SU-DHL-6 (cell line): ENCODE measurements at regions not wholly inside any gene's neighbourhood (a gene's known extent, or its start where the extent isn't known, plus 50 kb on each side); places are given as distances from the start of the nearest gene placed in this dataset.

ENCODE experiments used
- H2AFZ ChIP-seq: fragments of 200-600 bp; sonication (generic); 2 replicates; pipeline ENCODE4 v1.6.1; 2014; ENCODE audit warnings: low read depth, mild to moderate bottlenecking, moderate library complexity, mixed read lengths, antibody characterized with exemption, low read length; ENCODE audit not compliant: severe bottlenecking
- H3F3A ChIP-seq: fragments of 200-600 bp; shearing (Covaris generic); 2 replicates; pipeline ENCODE4 v1.6.0; 2016; ENCODE audit warnings: antibody characterized with exemption, mild to moderate bottlenecking; ENCODE audit not compliant: insufficient read depth
- H3K27ac ChIP-seq: fragments of 200-600 bp; sonication (generic); 2 replicates; pipeline ENCODE4 v1.5.1; 2016; ENCODE audit warnings: low read depth, mild to moderate bottlenecking, low read length, moderate library complexity, mixed read lengths
- H3K27me3 ChIP-seq: fragments of 200-600 bp; sonication (generic), shearing (Covaris generic); 2 replicates; pipeline ENCODE4 v1.6.0; 2014; ENCODE audit warnings: mild to moderate bottlenecking, low read length
- H3K36me3 ChIP-seq: fragments of 200-600 bp; sonication (generic); 2 replicates; pipeline ENCODE4 v1.6.1; 2014; ENCODE audit warnings: mild to moderate bottlenecking, low read length, mixed read lengths
- H3K4me2 ChIP-seq: fragments of 300-600, 200-600 bp; shearing (Covaris generic), sonication (generic); 2 replicates; pipeline ENCODE4 v1.6.0; 2014; ENCODE audit warnings: low read length, low read depth, mild to moderate bottlenecking; ENCODE audit not compliant: poor library complexity, severe bottlenecking
- H3K4me3 ChIP-seq: fragments of 200-600 bp; sonication (generic); 2 replicates; pipeline ENCODE4 v1.5.1; 2014; ENCODE audit warnings: antibody characterized with exemption, low read length, mild to moderate bottlenecking, mixed read lengths; ENCODE audit not compliant: insufficient read depth, poor library complexity, severe bottlenecking
- H3K79me2 ChIP-seq: fragments of 200-600 bp; sonication (generic); 2 replicates; pipeline ENCODE4 v1.6.1; 2014; ENCODE audit warnings: mild to moderate bottlenecking, low read length, moderate library complexity; ENCODE audit not compliant: insufficient read depth
- H3K9ac ChIP-seq: fragments of 200-600 bp; sonication (generic); 2 replicates; pipeline ENCODE4 v1.7.0; 2014; ENCODE audit warnings: mild to moderate bottlenecking, low read length
- H3K9me2 ChIP-seq: fragments of 200-600 bp; sonication (generic); replicated peaks from 2 replicates; pipeline ENCODE4 v1.6.1; 2014; ENCODE audit warnings: low read length; ENCODE audit not compliant: insufficient read depth
- H3K9me3 ChIP-seq: fragments of 200-600 bp; sonication (generic); 2 replicates; pipeline ENCODE4 v1.6.1; 2014; ENCODE audit warnings: low read length, mixed read lengths; ENCODE audit not compliant: insufficient read depth
- H4K20me1 ChIP-seq: fragments of 200-600 bp; sonication (generic); 2 replicates; pipeline ENCODE4 v1.6.1; 2014; ENCODE audit warnings: low read depth, mild to moderate bottlenecking, antibody characterized with exemption, low read length, moderate library complexity, mixed read lengths
- EZH2phosphoT487 ChIP-seq: fragments of 200-600 bp; sonication (generic), shearing (Covaris generic); conservative IDR thresholded peaks from 2 replicates; pipeline ENCODE4 v1.6.1; 2018; ENCODE audit warnings: mild to moderate bottlenecking, antibody characterized with exemption, low read length, moderate library complexity, mixed read lengths
- TF ChIP-seq, protein P1 (sequence below): fragments of 200-600 bp; sonication (generic); IDR thresholded peaks from one replicate; pipeline ENCODE4 v1.5.1; 2017; ENCODE audit warnings: antibody characterized with exemption, mild to moderate bottlenecking, low read length, moderate library complexity; ENCODE audit not compliant: insufficient read depth, poor library complexity, severe bottlenecking

DNA sequence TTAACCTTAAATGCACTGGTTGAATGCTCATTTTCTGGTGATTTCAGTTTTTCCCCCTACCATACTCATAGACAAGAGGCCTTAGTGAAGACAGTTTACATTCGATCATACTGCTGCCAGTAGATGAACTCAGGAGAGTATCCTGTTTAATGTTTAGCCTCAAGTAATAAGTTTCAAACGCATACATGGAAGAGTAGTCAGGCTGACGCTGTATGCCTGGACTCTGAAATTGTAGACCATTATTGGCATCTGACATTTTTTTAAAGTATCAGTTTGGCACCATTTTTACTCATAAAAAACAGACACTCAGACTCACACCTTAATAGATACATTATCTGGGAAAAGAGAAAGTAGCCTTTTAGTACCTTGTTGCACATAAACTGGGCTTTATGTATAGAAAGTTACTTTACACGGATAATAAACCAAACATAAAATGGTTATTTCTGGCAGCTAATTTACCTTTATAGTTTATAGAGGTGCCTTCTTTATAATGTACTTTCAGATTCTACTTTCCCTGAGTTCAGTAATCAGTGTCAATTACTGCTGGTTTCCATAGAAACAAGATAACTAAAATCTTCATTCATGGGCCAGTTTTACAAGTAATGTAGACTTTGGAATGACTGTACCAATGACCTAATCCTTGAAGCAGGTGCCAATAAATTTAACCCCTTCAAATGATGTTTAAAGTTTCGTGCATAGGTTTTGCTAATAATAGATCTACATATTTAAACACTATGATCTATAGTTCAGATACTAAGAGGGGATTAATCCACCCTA lies 183.8 kb upstream of the ITGA1 start:
- H3K9ac ChIP-seq: no peak overlapping the region
- H3K36me3 ChIP-seq: no peaks in the 10 kb centered on the region
- no peaks in the 10 kb centered on the region for H4K20me1 ChIP-seq
- H3K9me2 ChIP-seq: no peaks in the 10 kb centered on the region
- no peaks in the 10 kb centered on the region for H3F3A ChIP-seq
- no peaks in the 10 kb centered on the region for H3K9me3 ChIP-seq
- no peak for TF ChIP-seq EZH2phosphoT487
- TF ChIP-seq, protein P1, sequence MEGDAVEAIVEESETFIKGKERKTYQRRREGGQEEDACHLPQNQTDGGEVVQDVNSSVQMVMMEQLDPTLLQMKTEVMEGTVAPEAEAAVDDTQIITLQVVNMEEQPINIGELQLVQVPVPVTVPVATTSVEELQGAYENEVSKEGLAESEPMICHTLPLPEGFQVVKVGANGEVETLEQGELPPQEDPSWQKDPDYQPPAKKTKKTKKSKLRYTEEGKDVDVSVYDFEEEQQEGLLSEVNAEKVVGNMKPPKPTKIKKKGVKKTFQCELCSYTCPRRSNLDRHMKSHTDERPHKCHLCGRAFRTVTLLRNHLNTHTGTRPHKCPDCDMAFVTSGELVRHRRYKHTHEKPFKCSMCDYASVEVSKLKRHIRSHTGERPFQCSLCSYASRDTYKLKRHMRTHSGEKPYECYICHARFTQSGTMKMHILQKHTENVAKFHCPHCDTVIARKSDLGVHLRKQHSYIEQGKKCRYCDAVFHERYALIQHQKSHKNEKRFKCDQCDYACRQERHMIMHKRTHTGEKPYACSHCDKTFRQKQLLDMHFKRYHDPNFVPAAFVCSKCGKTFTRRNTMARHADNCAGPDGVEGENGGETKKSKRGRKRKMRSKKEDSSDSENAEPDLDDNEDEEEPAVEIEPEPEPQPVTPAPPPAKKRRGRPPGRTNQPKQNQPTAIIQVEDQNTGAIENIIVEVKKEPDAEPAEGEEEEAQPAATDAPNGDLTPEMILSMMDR: no peak
- H3K27me3 ChIP-seq: no peaks in the 10 kb centered on the region
- H3K79me2 ChIP-seq: no peaks in the 10 kb centered on the region
- no peak overlapping the region for H3K4me3 ChIP-seq
- H2AFZ ChIP-seq: no peak overlapping the region
- no peak overlapping the region for H3K27ac ChIP-seq
- no peak overlapping the region for H3K4me2 ChIP-seq

DNA sequence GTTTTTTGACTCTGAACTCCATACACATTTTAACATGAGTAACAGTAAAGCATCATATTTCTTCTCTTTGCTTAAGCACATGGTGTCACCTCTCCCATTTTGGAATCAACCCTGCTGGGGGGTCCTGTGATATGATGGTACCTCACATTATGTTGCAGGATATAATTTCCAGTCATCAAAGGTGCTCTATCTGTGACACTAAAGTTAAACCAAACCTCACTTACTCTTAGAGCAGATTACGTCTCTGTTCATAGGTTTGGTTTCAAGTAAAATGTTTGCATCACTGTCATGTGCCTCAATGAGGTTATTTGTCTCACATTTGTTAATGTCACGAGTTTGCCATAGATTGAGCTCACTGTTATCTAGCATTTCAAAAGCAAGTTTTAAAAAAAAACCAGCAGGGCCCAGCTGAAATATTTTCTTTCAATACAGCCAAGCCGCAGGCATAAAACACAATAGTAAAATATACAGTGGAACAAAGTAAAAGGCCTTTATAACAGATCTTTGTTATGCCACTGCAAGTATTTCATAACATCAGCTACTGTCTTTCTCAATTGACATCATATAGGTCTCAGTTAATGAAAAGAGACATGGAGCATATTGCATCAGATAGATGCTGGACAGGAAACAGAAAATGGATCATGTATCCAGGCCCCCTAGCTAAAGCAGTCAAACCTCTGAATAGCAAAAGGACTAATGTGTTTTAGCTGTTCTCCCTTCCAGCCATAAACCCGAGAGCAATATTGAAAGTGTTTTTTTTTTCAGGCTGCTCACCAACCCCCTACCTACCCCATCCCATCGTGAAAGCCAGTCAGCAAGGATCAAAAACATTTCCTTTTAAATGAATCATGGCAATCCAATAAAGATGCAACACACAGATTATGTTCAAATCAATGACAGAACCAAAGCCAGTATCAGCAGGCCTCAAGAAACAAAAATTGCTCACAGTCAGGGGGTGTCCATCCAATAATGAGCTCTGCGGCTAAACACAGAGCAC lies 182.1 kb upstream of the ITGA1 start:
- H3K36me3 ChIP-seq: no peaks in the 10 kb centered on the region
- H3K27me3 ChIP-seq: no peaks in the 10 kb centered on the region
- H3F3A ChIP-seq: no peaks in the 10 kb centered on the region
- H3K9ac ChIP-seq: no peak overlapping the region
- H3K79me2 ChIP-seq: no peaks in the 10 kb centered on the region
- H3K9me2 ChIP-seq: no peaks in the 10 kb centered on the region
- no peak overlapping the region for H3K4me2 ChIP-seq
- H4K20me1 ChIP-seq: no peaks in the 10 kb centered on the region
- no peak overlapping the region for H3K4me3 ChIP-seq
- H3K9me3 ChIP-seq: no peaks in the 10 kb centered on the region
- H2AFZ ChIP-seq: no peak overlapping the region
- no peak overlapping the region for H3K27ac ChIP-seq
- no peak for TF ChIP-seq EZH2phosphoT487
- TF ChIP-seq, protein P1: no peak

DNA sequence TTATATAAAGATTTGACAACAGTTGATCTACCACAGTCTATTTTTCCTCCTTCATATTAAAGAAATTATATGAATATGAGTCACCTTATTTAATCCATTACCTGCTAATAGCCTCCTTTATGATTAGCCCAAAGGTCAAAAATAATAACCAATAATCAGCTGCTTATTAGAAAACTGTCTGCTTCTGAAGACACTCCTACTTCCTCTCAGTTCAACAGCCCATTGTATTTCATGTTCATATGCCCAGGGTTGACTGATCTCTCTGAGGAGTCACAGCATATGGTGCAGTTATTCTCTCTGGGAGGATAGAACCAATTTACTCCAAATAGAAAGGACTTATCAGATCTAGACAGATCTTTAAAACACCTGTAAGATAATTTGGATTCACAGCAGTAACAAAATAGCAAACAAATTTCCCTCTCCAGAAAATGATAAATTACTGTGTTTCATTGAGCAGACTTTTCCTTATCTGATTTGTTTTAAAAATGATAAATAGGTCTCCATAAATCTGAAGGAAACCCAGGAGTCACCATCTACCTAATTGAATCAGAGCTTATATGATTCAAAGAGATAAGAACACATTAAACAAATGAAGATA lies 180.4 kb upstream of the ITGA1 start:
- Histone ChIP-seq H3K4me3 (no peak overlapping the region), H3K9me2 (no peaks in the 10 kb centered on the region), H2AFZ (no peak overlapping the region), H3K9me3 (no peaks in the 10 kb centered on the region), H3K27ac (no peak overlapping the region), H4K20me1 (no peaks in the 10 kb centered on the region), H3K79me2 (no peaks in the 10 kb centered on the region), H3K4me2 (no peak overlapping the region), H3K27me3 (no peaks in the 10 kb centered on the region), H3K9ac (no peak overlapping the region), H3F3A (no peaks in the 10 kb centered on the region), H3K36me3 (no peaks in the 10 kb centered on the region)
- TF ChIP-seq EZH2phosphoT487: no peak
- TF ChIP-seq, protein P1: no peak
